Choroid plexus epithelial cell (primary cell): ENCODE measurements at regions not wholly inside any gene's neighbourhood (a gene's known extent, or its start where the extent isn't known, plus 50 kb on each side); places are given as distances from the start of the nearest gene placed in this dataset.

Experiments
- DNase-seq: peaks from one replicate; pipeline ENCODE4 v3.0.0-alpha.2; 2010; ENCODE audit warnings: low read depth
- H3K4me3 ChIP-seq: 2 replicates; pipeline ENCODE4 v1.5.1; 2011; ENCODE audit warnings: low read depth, mild to moderate bottlenecking, control low read depth, low read length, moderate library complexity
- CTCF ChIP-seq: conservative IDR thresholded peaks from 2 replicates; pipeline ENCODE4 v1.5.1; 2011; ENCODE audit warnings: low read depth, mild to moderate bottlenecking, control low read depth, inconsistent platforms, low read length, moderate library complexity

- no peak for TF ChIP-seq CTCF
- DNase-seq, result no peak
- no peak overlapping the region for H3K4me3 ChIP-seq
Measured at GRCh38 chr13:81609335-81609734, 1268.4 kb upstream of the SPRY2 start.

GRCh38 chr13:81606074-81606473, 1265.1 kb upstream of the SPRY2 start:
- no peak overlapping the region for H3K4me3 ChIP-seq
- TF ChIP-seq CTCF, result no peak
- no peak for DNase-seq

GRCh38 chr13:81602241-81602640, 1261.3 kb upstream of the SPRY2 start:
- H3K4me3 ChIP-seq, result no peak overlapping the region
- TF ChIP-seq CTCF, result no peak
- peak; percentile 44 for DNase-seq

- no peak for TF ChIP-seq CTCF
- no peak for DNase-seq
- no peak overlapping the region for H3K4me3 ChIP-seq
Measured at GRCh38 chr13:81597101-81597500, 1256.2 kb upstream of the SPRY2 start.

GRCh38 chr13:81596224-81596753, 1255.4 kb upstream of the SPRY2 start:
- no peak overlapping the region for H3K4me3 ChIP-seq
- DNase-seq, result peak; percentile 26
- no peak for TF ChIP-seq CTCF

GRCh38 chr13:81591528-81592220, 1250.7 kb upstream of the SPRY2 start:
- no peak overlapping the region for H3K4me3 ChIP-seq
- no peak for DNase-seq
- no peak for TF ChIP-seq CTCF

GRCh38 chr13:81582381-81582780, 1241.5 kb upstream of the SPRY2 start:
- no peak overlapping the region for H3K4me3 ChIP-seq
- TF ChIP-seq CTCF, result no peak
- no peak for DNase-seq
